ENCODE measurements at regions not wholly inside any gene's neighbourhood (a gene's known extent, or its start where the extent isn't known, plus 50 kb on each side); places are given as distances from the start of the nearest gene placed in this dataset.
"Not testable (repeated sequence)": the region's sequence is repeated elsewhere in the genome, so short reads cannot be mapped to it uniquely, and the experiment has no call there.

DNA sequence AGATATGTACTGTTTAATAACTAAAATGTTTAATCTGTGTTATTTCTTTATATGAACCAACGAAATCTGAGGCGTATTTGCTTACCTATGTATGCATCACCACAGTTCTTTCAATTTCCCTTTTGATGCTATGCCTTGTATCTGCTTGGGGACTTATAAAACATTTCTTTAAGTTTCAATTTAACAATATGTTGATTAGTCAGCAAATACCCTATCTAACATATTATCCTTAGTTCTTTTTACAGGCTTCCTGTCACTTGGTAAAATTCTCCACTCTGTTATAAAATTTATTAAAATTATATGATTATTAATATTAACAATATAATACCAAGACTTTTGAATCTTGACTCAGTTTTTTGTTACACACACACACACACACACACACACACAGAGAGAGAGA lies 174.3 kb downstream of the CPS1 start:
- no peak for DNase-seq (ENCODE audit: low read depth, low spot score)

DNA sequence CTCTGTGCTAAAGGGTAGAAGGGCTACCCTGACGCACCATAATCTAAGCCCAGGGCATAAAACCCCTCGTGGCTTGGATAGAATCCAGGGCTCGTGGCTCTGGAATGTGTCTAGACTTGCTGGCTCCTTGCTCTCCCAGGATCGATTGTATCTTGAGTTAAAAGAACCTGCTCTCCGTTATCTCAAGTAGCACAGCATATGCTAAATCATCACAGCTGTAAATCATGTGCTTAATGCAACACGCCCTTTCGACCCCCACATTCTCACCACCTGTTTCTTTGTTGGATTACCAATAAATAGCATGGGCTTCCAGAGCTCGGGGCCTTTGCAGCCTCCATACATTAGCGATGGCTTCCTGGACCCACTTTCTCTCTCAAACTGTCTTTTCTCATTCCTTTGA lies 190.4 kb downstream of the CPS1 start:
- not testable (repeated sequence) for DNase-seq (ENCODE audit: low read depth, low spot score)

DNA sequence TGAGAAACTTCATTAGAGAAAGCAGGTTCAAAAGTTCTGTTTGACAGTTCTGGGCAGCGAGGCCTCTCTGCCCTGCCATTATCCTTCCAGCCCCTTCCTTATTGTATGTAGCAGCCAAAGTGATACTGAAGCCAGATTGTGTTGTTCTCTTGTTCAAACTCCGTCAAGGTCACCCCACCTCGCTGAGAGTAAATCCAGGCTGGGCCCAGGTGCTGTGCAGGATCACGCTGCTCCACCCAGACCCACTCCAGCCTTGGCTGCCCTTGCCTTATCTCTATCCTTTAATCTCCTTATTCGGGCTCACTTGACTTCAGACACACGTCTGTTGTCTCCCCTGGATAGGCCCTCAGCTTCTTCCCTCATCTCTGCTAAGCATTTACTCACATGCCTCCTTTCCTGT lies 196.1 kb downstream of the CPS1 start:
- no peak for DNase-seq (ENCODE audit: low read depth, low spot score)

DNA sequence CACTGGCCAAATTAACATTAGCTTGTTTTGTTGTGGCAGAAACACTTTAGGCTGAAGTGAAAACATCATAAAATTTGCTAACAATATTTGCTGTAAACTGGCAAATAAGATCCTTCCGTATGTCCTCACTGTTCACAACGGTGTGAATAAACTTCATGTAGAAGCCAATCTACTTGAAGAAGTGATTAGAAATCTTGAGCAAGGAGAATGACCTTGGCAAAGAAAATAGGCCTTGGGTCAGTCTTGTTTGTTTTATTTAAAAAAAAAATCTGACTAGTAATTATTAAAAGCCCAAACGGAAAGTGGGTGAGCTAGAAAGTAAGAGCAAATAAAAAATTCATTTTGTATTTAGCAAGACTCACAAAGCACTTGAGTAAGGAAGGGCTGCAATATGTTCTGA lies 197.0 kb downstream of the CPS1 start:
- DNase-seq (ENCODE audit: low read depth, low spot score) = no peak

DNA sequence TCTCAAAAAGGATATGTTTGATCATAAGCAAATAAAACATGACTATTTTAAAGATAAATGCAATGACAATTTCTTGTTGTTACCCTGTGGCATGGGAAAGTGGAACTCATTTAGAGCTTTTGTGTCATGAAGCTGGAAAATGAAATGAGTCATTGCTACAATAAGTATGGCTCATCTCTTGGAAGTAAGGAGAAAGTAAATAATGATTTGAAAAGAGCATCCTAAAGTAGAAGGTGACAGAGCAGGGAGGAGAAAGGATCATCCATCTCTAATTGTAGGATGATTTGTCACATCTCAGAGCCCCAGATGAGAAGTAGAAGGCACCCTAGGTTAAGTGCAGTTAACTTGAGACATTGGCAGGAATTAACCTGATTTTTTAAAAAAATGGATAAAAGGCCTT lies 200.5 kb downstream of the CPS1 start:
- no peak for DNase-seq (ENCODE audit: low read depth, low spot score)

DNA sequence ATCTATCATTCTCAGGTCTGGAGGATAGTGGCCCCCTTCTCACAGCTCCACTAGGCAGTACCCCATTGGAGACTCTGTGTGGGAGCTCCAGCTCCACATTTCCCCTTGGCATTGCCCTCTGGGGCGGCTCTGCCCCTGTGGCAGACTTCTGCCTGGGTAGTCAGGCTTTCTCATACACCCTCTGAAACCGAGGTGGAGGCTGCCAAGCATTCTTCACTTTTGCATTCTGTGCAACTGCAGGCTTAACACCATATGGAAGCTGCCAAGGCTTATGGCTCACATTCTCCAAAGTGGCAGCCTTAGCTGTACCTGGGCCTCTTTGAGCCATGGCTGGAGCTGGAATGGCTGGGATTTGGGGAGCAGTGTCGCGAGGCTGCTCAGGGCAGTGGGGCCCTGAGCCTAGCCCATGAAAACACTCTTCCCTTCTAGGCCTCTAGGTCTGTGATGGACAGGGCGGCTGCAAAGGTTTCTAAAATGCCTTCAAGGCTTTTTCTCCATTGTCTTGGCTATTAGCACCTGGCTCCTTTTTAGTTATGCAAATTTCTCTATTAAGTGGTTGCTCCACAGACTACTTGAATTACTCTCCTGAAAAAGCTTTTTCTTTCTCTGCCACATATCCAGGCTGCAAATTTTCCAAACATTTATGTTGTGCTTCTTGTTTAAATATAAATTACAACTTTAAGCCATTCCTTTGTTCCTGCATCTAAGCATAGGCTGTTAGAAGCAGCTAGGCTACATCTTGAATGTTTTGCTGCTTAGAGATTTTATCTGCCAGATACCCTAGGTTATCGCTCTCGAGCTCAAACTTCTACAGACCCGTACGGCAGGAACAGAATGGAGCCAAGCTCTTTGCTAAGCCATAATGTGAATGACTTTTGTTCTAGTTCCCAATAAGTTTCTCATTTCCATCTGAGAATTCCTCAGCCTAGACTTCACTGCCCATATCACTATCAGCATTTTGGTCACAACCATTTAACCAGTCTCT lies 206.5 kb downstream of the CPS1 start:
- no peak for DNase-seq (ENCODE audit: low read depth, low spot score)

DNA sequence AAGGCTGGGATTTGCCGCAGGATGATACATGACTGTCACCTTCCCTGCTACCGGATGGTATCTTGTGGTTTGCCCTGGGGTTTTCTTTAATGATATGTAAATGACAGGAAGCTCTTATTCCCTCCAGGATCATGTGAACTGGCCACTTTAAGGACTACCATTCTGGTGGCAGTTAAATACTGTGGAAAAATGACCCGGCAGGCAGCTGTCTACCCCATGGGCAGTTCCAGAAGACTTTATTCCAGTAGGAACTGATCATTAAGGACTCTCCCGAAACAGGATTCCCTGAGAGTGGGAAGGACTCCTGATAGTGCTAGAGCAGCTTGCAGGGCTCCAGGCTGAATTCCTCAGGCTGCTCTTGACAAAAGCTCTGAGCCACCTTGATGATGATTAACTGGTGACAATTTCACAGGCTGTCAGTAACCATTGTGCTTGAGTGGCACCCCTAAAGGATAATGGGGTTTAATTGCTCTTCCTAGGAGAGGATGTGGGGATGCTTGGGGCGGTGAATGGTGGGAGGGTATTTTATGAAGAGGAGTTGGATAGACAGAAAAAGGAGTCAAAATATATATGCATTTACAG lies 212.0 kb downstream of the CPS1 start:
- no peak for DNase-seq (ENCODE audit: low read depth, low spot score)

DNA sequence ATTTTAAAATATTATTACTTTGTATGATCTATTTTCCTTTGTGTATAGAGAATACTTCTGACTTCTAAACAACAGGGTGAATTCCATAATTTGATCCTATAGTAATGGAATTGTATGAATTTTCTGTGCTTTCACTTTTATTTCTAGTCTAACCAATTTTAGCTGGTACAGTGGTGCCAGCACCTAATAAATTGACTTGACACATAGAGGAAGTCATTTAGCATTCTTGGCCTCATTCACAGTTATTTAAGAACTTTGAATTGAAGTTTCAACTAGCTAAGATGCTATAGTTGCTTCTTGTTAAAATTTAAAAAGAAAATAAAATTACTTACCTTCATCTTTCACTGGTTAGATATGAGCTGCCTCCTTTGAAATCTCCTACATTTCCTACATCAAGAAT lies 220.4 kb downstream of the CPS1 start:
- DNase-seq (ENCODE audit: low read depth, low spot score) = no peak

DNA sequence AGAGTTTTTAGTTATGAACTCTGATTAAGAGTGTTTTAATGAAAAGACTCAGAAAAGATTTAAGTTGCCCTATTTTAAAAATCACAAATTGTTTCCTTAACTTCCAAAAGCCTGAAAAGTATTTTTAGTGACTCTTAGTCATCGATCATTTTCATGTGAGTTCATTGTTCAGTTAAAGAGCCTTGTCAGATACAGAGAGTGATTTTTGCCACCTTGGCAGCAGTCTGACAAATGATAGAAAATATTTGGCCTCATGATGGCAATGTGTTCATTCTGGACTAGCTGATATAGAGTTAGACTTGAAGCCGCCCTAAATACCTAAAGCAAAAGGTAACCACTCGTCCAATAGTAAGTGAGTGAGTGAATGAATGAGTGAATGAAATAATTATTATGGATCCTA lies 225.8 kb downstream of the CPS1 start:
- DNase-seq (ENCODE audit: low read depth, low spot score) = no peak

DNA sequence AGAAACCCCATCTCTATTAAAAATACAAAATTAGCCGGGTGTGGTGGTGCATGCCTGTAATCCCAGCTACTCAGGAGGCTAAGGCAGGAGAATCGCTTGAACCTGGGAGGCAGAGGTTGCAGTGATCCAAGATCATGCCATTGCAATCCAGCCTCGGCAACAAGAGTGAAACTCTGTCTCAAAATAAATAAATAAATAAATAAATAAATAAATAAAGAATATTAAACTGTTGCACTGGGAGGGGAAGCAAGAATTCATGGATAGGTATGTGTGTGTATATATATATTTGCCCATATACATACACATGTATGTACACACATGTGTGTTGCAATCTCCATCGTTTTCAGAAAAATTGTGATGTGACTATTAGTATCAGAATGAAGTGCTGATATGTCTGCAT lies 231.4 kb downstream of the CPS1 start:
- not testable (repeated sequence) for DNase-seq (ENCODE audit: low read depth, low spot score)

DNA sequence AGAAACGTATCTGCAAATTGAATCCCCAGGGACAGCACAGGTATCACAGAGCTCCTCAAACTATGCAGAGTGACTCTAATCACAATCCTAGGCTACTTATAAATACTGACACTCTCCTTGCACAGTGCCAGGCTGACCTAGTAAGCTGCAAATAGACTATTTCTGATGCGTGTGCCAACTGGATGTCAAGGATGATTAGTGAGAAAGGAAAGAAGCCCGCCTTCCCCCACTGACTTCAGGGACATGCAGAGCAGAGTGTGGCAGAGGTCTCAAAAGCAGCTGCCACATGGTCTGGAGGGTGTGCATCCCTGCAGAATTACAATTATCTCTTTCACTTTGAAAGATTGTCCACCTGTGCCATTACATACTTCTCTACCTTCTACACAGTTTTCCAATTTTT lies 235.6 kb downstream of the CPS1 start:
- DNase-seq (ENCODE audit: low read depth, low spot score) = no peak

DNA sequence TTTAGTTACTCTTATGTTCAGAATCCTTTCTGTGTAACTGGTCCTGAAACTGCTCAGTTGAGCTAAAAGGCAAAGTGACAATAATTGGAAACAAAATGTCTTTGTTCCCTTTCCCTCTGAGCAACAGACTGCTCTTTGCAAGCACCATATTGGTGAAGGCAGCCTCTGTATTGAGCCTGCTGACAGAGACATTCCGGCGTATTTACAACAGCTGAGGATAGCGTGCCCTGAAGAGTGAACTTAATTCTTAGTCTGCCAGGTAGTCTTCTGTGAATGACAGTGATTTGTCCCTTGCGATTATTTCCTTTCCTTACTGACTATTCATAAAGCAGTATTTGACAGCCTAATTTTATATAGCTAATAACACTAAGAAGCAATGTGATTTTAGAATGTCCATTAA lies 239.1 kb downstream of the CPS1 start:
- no peak for DNase-seq (ENCODE audit: low read depth, low spot score)

DNA sequence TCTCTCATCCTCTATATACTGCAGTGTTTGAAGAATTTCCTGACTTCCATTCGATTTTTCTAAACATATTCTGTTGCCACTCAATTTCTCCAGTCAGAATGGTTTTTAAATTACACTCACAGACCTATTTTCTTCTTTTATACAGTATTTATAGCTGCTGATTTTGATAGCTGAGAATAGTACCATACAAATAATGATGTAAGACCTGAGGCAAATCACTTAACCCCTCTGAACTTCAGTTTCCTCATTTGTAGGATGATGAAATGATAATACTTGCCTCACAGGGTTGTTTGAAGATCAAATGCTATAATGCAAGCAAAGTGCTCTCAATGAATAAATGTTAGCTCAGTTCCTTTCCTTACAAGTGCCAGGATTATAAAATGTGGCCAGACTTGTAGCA lies 241.8 kb downstream of the CPS1 start:
- DNase-seq (ENCODE audit: low read depth, low spot score) = no peak

DNA sequence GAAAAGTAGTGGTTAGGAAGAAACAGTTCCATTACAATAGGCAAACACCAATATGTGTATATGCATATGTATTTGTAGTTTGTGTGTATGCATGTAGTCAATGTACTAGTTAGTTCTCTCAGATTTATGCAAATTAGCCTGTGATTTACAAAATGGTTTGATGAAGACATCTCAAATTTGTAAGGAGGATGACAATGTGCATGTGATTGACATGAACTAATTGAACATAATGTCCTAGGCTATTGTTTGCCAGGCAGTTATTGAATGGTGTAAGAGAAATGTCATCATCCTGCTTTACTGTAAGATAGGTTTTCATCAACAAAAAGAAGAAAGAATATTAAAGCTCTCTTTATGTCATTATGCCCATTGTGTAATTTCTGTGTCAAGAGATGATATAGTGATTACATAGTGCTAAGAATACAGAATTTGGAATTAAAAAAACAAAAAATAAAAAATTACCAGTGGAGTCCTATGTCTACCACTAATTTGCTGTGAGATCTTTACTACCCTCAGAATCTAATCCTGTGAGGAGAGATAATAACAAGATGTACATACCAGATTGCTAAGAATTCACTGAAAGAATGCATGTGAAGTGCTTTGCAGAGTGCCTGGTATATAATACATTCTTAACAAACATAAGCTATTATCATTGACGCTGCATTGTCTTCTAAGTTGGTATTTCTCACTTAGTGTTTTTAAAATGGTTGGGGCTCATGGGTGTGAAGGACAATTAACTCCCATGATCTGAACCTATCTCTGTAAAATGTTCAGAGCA lies 258.0 kb downstream of the CPS1 start:
- no peak for DNase-seq (ENCODE audit: low read depth, low spot score)

DNA sequence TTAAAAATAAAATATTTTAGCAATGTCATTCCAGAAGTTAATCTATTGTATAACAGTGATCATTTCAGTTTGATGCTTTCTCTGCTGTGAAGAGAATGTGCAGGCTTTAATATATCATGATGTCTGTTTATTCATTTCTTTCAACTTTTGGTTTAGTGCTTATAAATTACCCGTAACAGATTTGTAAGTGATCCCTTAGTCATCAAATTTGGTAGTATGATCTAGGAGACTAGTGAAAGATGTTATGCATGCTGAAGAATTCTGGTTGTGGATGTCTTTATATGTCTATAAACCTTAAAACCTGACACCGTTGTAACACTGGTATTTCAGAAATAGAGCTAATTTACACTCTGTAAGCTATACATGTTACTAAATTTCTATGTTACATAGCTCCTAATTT lies 260.4 kb downstream of the CPS1 start:
- no peak for DNase-seq (ENCODE audit: low read depth, low spot score)

DNA sequence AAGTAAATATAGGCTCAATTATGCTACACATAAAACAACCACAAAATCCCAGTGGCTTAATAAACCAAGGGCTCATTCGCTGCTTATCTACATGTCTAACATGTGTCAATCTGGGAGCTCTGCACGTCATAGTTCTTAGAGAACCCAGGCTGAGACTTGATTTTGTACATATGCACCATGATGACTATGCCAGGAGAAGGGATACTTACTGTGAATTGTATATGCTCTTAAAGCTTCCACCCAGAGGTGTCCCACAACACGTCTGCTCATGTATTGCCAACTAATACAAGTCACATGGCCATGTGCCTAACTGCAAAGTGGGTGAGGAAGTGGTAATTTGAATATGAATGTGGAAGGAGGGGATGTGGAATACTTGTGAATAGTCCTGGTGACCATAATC lies 262.1 kb downstream of the CPS1 start:
- no peak for DNase-seq (ENCODE audit: low read depth, low spot score)

DNA sequence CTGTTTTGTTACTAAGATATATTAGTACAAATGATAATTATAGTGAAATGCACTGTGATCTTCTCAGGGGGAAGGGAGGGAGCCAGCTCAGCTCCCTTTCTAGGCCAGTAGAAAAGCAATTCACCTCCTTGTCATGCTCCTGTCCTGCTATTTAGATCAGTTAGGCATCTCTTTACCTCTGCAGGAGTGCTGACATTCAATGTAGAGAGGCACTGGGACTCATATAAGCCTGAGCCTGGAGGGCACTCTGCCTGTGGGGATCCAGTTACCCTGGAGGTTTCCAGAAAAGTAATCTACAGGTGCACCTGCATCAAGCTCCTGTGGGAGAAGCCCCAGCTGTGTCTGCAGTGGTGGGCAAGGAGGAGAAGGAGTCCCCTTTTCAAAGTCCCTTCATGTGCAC lies 277.0 kb downstream of the CPS1 start:
- DNase-seq (ENCODE audit: low read depth, low spot score) = no peak

DNA sequence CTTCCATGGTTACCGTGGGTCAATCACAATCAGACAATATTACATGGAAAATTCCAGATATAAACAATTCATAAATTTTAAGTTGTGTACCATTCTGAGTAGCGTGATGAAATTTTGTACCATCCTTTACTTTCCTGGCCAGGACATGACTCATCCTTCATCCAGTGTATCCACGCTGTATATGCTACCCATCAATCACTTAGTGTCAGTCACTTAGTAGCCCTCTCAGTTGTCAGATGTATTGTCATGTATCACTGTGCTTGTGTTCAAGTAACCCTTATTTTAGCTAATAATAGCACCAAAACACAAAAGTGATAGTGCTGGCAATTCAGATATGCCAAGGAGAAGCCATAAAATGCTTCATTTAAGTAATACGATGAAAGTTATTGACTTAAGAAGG lies 282.6 kb downstream of the CPS1 start:
- DNase-seq (ENCODE audit: low read depth, low spot score) = no peak

DNA sequence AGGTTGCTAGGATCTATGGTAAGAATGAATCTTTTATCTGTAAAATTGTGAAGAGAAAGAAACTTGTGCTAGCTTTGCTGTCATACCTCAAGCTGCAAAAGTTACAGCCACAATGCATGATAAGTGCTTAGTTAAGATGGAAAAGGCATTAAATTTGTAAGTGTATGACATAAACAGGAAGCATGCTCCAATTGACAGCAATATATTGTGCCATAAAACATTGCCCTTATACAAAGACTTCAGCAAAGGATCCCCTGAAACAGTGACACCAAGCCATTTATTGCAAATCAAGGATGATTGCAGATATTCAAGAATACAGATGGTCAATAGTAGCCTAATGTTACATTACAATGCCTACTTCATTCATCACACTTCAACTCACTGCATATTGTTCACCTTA lies 283.1 kb downstream of the CPS1 start:
- no peak for DNase-seq (ENCODE audit: low read depth, low spot score)

DNA sequence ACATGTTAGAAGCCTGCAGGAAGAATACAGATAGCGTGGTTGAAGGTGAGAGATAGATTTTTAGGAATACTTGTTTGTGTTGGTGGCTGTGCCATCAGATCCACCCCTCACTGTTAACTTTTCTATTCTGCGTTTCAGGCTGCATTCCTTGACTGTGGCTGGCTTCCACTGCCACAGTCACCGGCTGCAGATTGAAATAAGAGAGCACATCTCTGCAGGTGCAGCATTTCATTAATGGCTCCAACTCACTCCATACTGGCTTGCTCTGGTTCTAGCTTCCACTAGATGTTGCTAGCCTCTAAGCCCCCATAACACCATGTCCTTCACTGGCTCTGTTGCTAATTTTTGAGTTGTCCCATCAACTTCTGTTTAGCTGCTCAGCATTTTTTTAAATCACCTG lies 286.5 kb downstream of the CPS1 start:
- no peak for DNase-seq (ENCODE audit: low read depth, low spot score)

DNA sequence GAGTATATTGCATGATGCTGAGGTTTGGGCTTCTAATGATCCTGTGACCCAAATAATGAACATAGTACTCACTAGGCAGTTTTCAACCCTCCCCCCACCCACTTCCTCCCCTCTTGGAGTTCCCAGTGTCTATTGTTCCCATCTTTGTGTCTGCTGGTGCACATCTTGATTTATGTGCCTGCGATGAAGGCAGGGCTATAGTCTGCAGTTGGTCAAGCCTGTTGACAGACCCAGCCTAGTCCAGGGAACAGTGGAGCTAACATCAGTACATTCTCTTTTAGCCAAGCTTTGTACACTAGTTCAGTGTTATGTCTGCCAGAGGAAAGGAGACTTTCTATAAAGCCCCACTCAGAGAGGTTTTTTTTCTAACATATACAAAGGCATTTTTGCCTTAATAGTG lies 287.6 kb downstream of the CPS1 start:
- no peak for DNase-seq (ENCODE audit: low read depth, low spot score)

DNA sequence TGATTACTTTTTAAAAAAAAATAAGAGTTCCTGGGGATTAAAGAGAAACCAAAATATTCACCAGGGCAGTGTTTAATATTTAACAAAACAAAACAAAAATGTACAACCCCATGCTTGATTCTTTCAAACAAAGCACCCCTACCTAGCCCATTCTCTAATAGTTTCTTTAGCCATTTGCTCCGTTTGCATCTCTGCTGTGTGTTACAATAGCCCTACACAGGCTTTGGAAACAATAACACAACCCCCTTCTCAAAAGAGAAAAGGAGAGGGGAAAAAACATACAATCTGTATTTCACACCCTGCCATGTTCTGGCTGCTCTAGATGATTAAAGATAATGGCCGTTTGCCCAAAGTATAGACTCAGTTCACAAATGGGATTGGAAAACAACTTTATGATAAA lies 302.9 kb downstream of the CPS1 start:
- DNase-seq (ENCODE audit: low read depth, low spot score) = no peak

DNA sequence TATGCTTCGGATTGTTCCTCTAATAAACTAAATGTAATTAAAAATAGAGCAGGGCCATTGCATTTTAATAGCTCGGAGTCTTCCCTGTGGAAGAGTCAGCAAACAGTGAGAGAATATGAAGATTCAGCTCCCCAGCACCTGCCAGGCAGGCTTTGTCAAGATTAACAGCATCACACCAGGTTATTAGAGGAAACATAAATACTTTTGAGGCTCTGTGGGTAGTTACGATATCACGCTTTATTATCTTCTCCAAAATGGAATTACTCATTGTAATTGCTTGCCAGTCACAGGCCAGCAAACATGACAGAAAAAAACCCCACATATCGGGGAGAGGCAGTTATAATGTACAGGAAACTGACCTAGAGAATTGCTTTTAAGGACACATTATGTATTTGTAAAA lies 303.9 kb downstream of the CPS1 start:
- DNase-seq (ENCODE audit: low read depth, low spot score) = no peak

Data from astrocyte of the hippocampus (primary cell).